OCI-LY7 (cell line): ENCODE measurements at regions not wholly inside any gene's neighbourhood (a gene's known extent, or its start where the extent isn't known, plus 50 kb on each side); places are given as distances from the start of the nearest gene placed in this dataset.

Experiments used
- BruUV-seq: library from RNA; stranded (reverse); fragments of 400-500 nt; replicated peaks from 2 replicates; lab custom pipeline; 2021; lab: Mats Ljungman, UMichigan
- CTCF ChIA-PET: fragments of 300-600 bp; sonication (Branson Sonifier 250); formaldehyde crosslinking; loops from one replicate; lab custom pipeline; 2022; ENCODE audit warnings: antibody characterized with exemption; ENCODE audit not compliant: unreplicated experiment; lab: Charles Lee
- POLR2A ChIA-PET: fragments of 300-600 bp; sonication (Branson Sonifier 250); formaldehyde crosslinking; loops from one replicate; lab custom pipeline; 2022; ENCODE audit warnings: antibody characterized with exemption; lab: Charles Lee
- DNase-seq: peaks from one replicate; pipeline ENCODE4 v3.0.0-alpha.2; 2015; ENCODE audit warnings: low spot score
- H2AFZ ChIP-seq: fragments of 200-600 bp; sonication (generic), shearing (Covaris generic); 2 replicates; pipeline ENCODE4 v1.6.1; 2014; ENCODE audit warnings: mild to moderate bottlenecking, antibody characterized with exemption, low read length, moderate library complexity
- H3K27ac ChIP-seq: fragments of 200-600 bp; sonication (generic); 2 replicates; pipeline ENCODE4 v1.5.1; 2014; ENCODE audit warnings: mixed run types, low read depth, mild to moderate bottlenecking, moderate library complexity, low read length, inconsistent platforms; ENCODE audit not compliant: poor library complexity, severe bottlenecking
- H3K36me3 ChIP-seq: fragments of 200-600 bp; sonication (generic); 2 replicates; pipeline ENCODE4 v1.6.1; 2014; ENCODE audit warnings: mild to moderate bottlenecking, antibody characterized with exemption, low read length, moderate library complexity, mixed read lengths; ENCODE audit not compliant: insufficient read depth
- H3K4me1 ChIP-seq: fragments of 200-600 bp; sonication (generic); 2 replicates; pipeline ENCODE4 v1.5.1; 2014; ENCODE audit warnings: mild to moderate bottlenecking, low read length; ENCODE audit not compliant: insufficient read depth, poor library complexity, severe bottlenecking
- H3K4me2 ChIP-seq: fragments of 200-600 bp; sonication (generic); 2 replicates; pipeline ENCODE4 v1.6.1; 2014; ENCODE audit warnings: mild to moderate bottlenecking, low read length
- H3K4me3 ChIP-seq: fragments of 200-600 bp; sonication (generic); 2 replicates; pipeline ENCODE4 v1.5.1; 2014; ENCODE audit warnings: mild to moderate bottlenecking, low read depth, low read length; ENCODE audit not compliant: poor library complexity, severe bottlenecking
- H3K79me2 ChIP-seq: fragments of 200-600 bp; sonication (generic); 2 replicates; pipeline ENCODE4 v1.6.1; 2016; ENCODE audit warnings: low read depth, mild to moderate bottlenecking, low read length, moderate library complexity, mixed read lengths; ENCODE audit not compliant: insufficient read depth
- H3K9me2 ChIP-seq: fragments of 200-600 bp; sonication (generic); 2 replicates; pipeline ENCODE4 v1.6.1; 2016; ENCODE audit warnings: mild to moderate bottlenecking, low read length, mixed read lengths; ENCODE audit not compliant: insufficient read depth
- H3K9me3 ChIP-seq: fragments of 200-600 bp; sonication (generic); 2 replicates; pipeline ENCODE4 v1.6.1; 2014; ENCODE audit warnings: mild to moderate bottlenecking, mixed run types, low read length, mixed read lengths
- H4K20me1 ChIP-seq: fragments of 200-600 bp; sonication (generic); 2 replicates; pipeline ENCODE4 v1.6.1; 2014; ENCODE audit warnings: mild to moderate bottlenecking, antibody characterized with exemption, low read length, moderate library complexity, mixed read lengths; ENCODE audit not compliant: insufficient read depth
- EZH2phosphoT487 ChIP-seq: fragments of 200-600 bp; sonication (generic); IDR thresholded peaks from 2 replicates; pipeline ENCODE4 v1.6.1; 2018; ENCODE audit warnings: low read depth, borderline replicate concordance, mild to moderate bottlenecking, mixed run types, antibody characterized with exemption, low read length, moderate library complexity, mixed read lengths
- intact Hi-C: fragments of 100-400 bp; cut with micrococcal nuclease; formaldehyde crosslinking; loops from one replicate; pipeline ENCODE4 v1.10.0; 2022; ENCODE audit not compliant: unreplicated experiment
- TF ChIP-seq, protein P1 (sequence below): fragments of 200-600 bp; sonication (generic); conservative IDR thresholded peaks from 2 replicates; pipeline ENCODE4 v1.5.1; 2014; ENCODE audit warnings: mild to moderate bottlenecking, antibody characterized with exemption, low read length, moderate library complexity, mixed read lengths

- no TSS peak for BruUV-seq
- no peaks in the 10 kb centered on the region for H3K79me2 ChIP-seq
- TF ChIP-seq, protein P1, sequence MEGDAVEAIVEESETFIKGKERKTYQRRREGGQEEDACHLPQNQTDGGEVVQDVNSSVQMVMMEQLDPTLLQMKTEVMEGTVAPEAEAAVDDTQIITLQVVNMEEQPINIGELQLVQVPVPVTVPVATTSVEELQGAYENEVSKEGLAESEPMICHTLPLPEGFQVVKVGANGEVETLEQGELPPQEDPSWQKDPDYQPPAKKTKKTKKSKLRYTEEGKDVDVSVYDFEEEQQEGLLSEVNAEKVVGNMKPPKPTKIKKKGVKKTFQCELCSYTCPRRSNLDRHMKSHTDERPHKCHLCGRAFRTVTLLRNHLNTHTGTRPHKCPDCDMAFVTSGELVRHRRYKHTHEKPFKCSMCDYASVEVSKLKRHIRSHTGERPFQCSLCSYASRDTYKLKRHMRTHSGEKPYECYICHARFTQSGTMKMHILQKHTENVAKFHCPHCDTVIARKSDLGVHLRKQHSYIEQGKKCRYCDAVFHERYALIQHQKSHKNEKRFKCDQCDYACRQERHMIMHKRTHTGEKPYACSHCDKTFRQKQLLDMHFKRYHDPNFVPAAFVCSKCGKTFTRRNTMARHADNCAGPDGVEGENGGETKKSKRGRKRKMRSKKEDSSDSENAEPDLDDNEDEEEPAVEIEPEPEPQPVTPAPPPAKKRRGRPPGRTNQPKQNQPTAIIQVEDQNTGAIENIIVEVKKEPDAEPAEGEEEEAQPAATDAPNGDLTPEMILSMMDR = no peak
- no peak for TF ChIP-seq EZH2phosphoT487
- no peaks in the 10 kb centered on the region for H3K36me3 ChIP-seq
- DNase-seq = no peak
- H3K4me3 ChIP-seq = no peak overlapping the region
- H3K4me1 ChIP-seq = no peaks in the 10 kb centered on the region
- intact Hi-C loops = no loop called here
- no peak overlapping the region for H3K4me2 ChIP-seq
- H3K9me2 ChIP-seq = no peaks in the 10 kb centered on the region
- no peak overlapping the region for H3K27ac ChIP-seq
- POLR2A ChIA-PET = no interaction called here
- no peaks in the 10 kb centered on the region for H3K9me3 ChIP-seq
- H2AFZ ChIP-seq = no peak overlapping the region
- no peaks in the 10 kb centered on the region for H4K20me1 ChIP-seq
- CTCF ChIA-PET = no interaction called here
Measured at GRCh38 chr7:69090936-69091335, 507.3 kb upstream of the AUTS2 start.

DNA sequence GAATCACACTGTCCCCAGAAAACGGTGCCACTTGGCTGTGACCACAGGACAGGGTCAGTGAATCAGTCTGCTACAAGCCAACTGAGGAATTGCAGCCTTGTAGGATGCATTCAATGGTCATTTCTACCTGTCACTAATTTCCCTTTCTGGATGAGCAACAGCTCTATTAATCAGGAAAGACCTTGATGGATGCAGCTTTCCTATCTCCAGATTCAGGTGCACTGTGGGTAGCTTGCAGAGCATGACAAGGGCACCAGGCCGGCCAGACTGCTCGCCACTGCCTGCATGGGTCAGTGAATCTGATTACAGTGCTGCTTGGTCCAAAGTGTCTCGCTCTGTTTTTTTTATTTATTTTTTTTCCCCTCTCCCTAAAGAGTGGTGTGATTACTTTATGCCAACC lies 506.8 kb upstream of the AUTS2 start:
- H3K4me2 ChIP-seq = no peak overlapping the region
- POLR2A ChIA-PET = no interaction called here
- H3K79me2 ChIP-seq = no peaks in the 10 kb centered on the region
- no peaks in the 10 kb centered on the region for H3K36me3 ChIP-seq
- BruUV-seq = no TSS peak
- no peak for TF ChIP-seq EZH2phosphoT487
- TF ChIP-seq, protein P1 = no peak
- no peak for DNase-seq
- no peaks in the 10 kb centered on the region for H3K9me3 ChIP-seq
- no peaks in the 10 kb centered on the region for H4K20me1 ChIP-seq
- no peak overlapping the region for H2AFZ ChIP-seq
- no peaks in the 10 kb centered on the region for H3K9me2 ChIP-seq
- intact Hi-C loops = no loop called here
- no peak overlapping the region for H3K4me3 ChIP-seq
- no peaks in the 10 kb centered on the region for H3K4me1 ChIP-seq
- CTCF ChIA-PET = no interaction called here
- no peak overlapping the region for H3K27ac ChIP-seq

GRCh38 chr7:69095127-69095526 lies 503.1 kb upstream of the AUTS2 start:
- ChIA-PET POLR2A (no interaction called here), CTCF (no interaction called here)
- Histone ChIP-seq H3K4me3 (no peak overlapping the region), H3K9me2 (no peaks in the 10 kb centered on the region), H2AFZ (no peak overlapping the region), H3K4me2 (no peak overlapping the region), H3K27ac (no peak overlapping the region), H3K4me1 (no peaks in the 10 kb centered on the region), H4K20me1 (no peaks in the 10 kb centered on the region), H3K36me3 (no peaks in the 10 kb centered on the region), H3K9me3 (no peaks in the 10 kb centered on the region), H3K79me2 (no peaks in the 10 kb centered on the region)
- intact Hi-C loops = no loop called here
- TF ChIP-seq, protein P1 = no peak
- no peak for TF ChIP-seq EZH2phosphoT487
- DNase-seq = no peak
- no TSS peak for BruUV-seq
